Adrenal gland (tissue), 5 donors: ENCODE measurements at regions not wholly inside any gene's neighbourhood (a gene's known extent, or its start where the extent isn't known, plus 50 kb on each side); places are given as distances from the start of the nearest gene placed in this dataset.

Experiments used
- POLR2A ChIP-seq, 2 donors: fragments of 450-650 bp; IDR thresholded peaks; one replicate each; pipeline ENCODE4 v1.6.1; 2017; ENCODE audit warnings: antibody characterized with exemption in 2 of 2, mild to moderate bottlenecking in 2 of 2, moderate library complexity in 1 of 2
- TF ChIP-seq, protein P1 (sequence below), 6 experiments: fragments of 450-650 bp in 4 of 6; fragments of 200-600 bp in 2 of 6; sonication (generic) in 1 of 6; IDR thresholded peaks; 1 replicate in 5 of 6; 2 replicates in 1 of 6; pipeline versions ENCODE4 v1.5.1 to v1.8.0; 2016 to 2021; ENCODE audit warnings: antibody characterized with exemption in 6 of 6, mild to moderate bottlenecking in 2 of 6, moderate library complexity in 1 of 6
- donor health status: DM: no; HTN: no; CAD: no.

DNA sequence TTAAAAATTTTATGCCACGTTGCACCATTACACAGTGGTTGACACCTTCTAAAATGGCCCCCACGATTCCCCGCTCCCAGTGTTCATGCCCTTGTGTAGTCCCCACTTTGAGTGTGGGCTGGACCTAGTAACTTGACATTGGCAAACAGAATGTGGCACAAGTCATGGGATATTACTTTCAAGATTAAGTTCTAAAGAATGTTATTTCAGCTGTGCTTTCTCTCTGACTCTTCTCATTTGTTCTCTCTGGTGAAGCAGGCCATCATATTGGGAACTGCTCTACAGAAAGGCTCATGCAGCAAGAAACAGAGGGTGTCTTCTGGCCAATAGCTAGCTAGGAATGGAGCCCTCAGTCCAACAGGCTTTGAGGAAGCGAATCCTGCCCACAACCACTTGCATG, 67.1 kb downstream of the ATXN3L start:
- TF ChIP-seq, protein P1, sequence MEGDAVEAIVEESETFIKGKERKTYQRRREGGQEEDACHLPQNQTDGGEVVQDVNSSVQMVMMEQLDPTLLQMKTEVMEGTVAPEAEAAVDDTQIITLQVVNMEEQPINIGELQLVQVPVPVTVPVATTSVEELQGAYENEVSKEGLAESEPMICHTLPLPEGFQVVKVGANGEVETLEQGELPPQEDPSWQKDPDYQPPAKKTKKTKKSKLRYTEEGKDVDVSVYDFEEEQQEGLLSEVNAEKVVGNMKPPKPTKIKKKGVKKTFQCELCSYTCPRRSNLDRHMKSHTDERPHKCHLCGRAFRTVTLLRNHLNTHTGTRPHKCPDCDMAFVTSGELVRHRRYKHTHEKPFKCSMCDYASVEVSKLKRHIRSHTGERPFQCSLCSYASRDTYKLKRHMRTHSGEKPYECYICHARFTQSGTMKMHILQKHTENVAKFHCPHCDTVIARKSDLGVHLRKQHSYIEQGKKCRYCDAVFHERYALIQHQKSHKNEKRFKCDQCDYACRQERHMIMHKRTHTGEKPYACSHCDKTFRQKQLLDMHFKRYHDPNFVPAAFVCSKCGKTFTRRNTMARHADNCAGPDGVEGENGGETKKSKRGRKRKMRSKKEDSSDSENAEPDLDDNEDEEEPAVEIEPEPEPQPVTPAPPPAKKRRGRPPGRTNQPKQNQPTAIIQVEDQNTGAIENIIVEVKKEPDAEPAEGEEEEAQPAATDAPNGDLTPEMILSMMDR (IDR thresholded peaks at IDR 0.05): no peak
- no peak for TF ChIP-seq POLR2A (IDR thresholded peaks at IDR 0.05)
